ACHN (cell line): ENCODE measurements at regions not wholly inside any gene's neighbourhood (a gene's known extent, or its start where the extent isn't known, plus 50 kb on each side); places are given as distances from the start of the nearest gene placed in this dataset.
"Not testable (repeated sequence)": the region's sequence is repeated elsewhere in the genome, so short reads cannot be mapped to it uniquely, and the experiment has no call there.

Experiments used
- DNase-seq: peaks from one replicate; pipeline ENCODE4 v3.0.0-alpha.2; 2015
- in situ Hi-C: cut with HindIII; loops from 2 replicates; pipeline ENCODE4 v1.10.0; 2017; ENCODE audit warnings: low sequenced_read_pairs, low pct_ligation_motif_present, low pct_unique_long_range_greater_than_20kb

GRCh38 chr2:111623380-111623779 lies 260.6 kb downstream of the ANAPC1 start:
- no peak for DNase-seq

GRCh38 chr2:111624411-111625156 lies 259.4 kb downstream of the ANAPC1 start:
- DNase-seq: no peak
- in situ Hi-C loops: no loop called here

More at GRCh38 chr2:111623380-111623779, 260.6 kb downstream of the ANAPC1 start:
- in situ Hi-C loops: no loop called here

- DNase-seq, in situ Hi-C loops: not testable (repeated sequence)
These were observed 258.8 kb downstream of the ANAPC1 start for GRCh38 chr2:111625157-111625537.

GRCh38 chr2:111626037-111626864 lies 257.7 kb downstream of the ANAPC1 start:
- in situ Hi-C loops: no loop called here
- no peak for DNase-seq

- in situ Hi-C loops: no loop called here
These were observed 257.2 kb downstream of the ANAPC1 start for GRCh38 chr2:111626865-111627163.

GRCh38 chr2:111627256-111627655 lies 256.7 kb downstream of the ANAPC1 start:
- DNase-seq: no peak
- in situ Hi-C loops: no loop called here

More at GRCh38 chr2:111626865-111627163, 257.2 kb downstream of the ANAPC1 start:
- no peak for DNase-seq

GRCh38 chr2:111628221-111628620 lies 255.8 kb downstream of the ANAPC1 start:
- DNase-seq: no peak
- in situ Hi-C loops: no loop called here

GRCh38 chr2:111629983-111630382 lies 254.0 kb downstream of the ANAPC1 start:
- in situ Hi-C loops: no loop called here
- DNase-seq: no peak

GRCh38 chr2:111632661-111633060 lies 251.3 kb downstream of the ANAPC1 start:
- no peak for DNase-seq
- in situ Hi-C loops: no loop called here

GRCh38 chr2:111633189-111633588 lies 250.8 kb downstream of the ANAPC1 start:
- DNase-seq: no peak
- in situ Hi-C loops: no loop called here

GRCh38 chr2:111633643-111634042 lies 250.3 kb downstream of the ANAPC1 start:
- no peak for DNase-seq
- in situ Hi-C loops: no loop called here

GRCh38 chr2:111634050-111634794 lies 249.8 kb downstream of the ANAPC1 start:
- no peak for DNase-seq
- in situ Hi-C loops: no loop called here

- in situ Hi-C loops: no loop called here
These were observed 248.9 kb downstream of the ANAPC1 start for GRCh38 chr2:111634995-111635538.

GRCh38 chr2:111636905-111637304 lies 247.1 kb downstream of the ANAPC1 start:
- DNase-seq: no peak
- in situ Hi-C loops: no loop called here

More at GRCh38 chr2:111634995-111635538, 248.9 kb downstream of the ANAPC1 start:
- no peak for DNase-seq

GRCh38 chr2:111638274-111638877 lies 245.6 kb downstream of the ANAPC1 start:
- in situ Hi-C loops: no loop called here
- DNase-seq: no peak

- no peak for DNase-seq
- in situ Hi-C loops: no loop called here
These were observed 243.5 kb downstream of the ANAPC1 start for GRCh38 chr2:111640480-111640879.

GRCh38 chr2:111642586-111643327 lies 241.2 kb downstream of the ANAPC1 start:
- in situ Hi-C loops: no loop called here

GRCh38 chr2:111643759-111644158 lies 240.2 kb downstream of the ANAPC1 start:
- in situ Hi-C loops: no loop called here

More at GRCh38 chr2:111642586-111643327, 241.2 kb downstream of the ANAPC1 start:
- DNase-seq: peak; percentile 70

More at GRCh38 chr2:111643759-111644158, 240.2 kb downstream of the ANAPC1 start:
- no peak for DNase-seq
